A549 (cell line): ENCODE measurements at regions not wholly inside any gene's neighbourhood (a gene's known extent, or its start where the extent isn't known, plus 50 kb on each side); places are given as distances from the start of the nearest gene placed in this dataset.

ENCODE experiments used
- CEBPB ChIP-seq, 2 experiments: fragments of >200 bp in 1 of 2; sonication (Bioruptor Twin) in 1 of 2; formaldehyde crosslinking in 1 of 2; IDR thresholded peaks; 2 replicates each; pipeline ENCODE4 v1.6.1; 2012 to 2016
- CHD2 ChIP-seq: fragments of 150-350 bp; IDR thresholded peaks from 2 replicates; pipeline ENCODE4 v1.6.1; 2014; ENCODE audit warnings: low read length; ENCODE audit not compliant: partially characterized antibody
- CTCF ChIP-seq: fragments of >200 bp; sonication (Bioruptor Twin); formaldehyde crosslinking; IDR thresholded peaks from 3 replicates; pipeline ENCODE4 v1.5.1; 2016
- EP300 ChIP-seq, 2 experiments: fragments of >200 bp; sonication (Bioruptor Twin); formaldehyde crosslinking; IDR thresholded peaks; 2 replicates in 1 of 2; 3 replicates in 1 of 2; pipeline ENCODE4 v1.6.1; 2016 to 2017
- JUNB ChIP-seq: fragments of >200 bp; sonication (Bioruptor Twin); formaldehyde crosslinking; IDR thresholded peaks from 2 replicates; pipeline ENCODE4 v1.6.1; 2016
- POLR2A ChIP-seq: IDR thresholded peaks from 2 replicates; pipeline ENCODE4 v1.6.1; 2012; ENCODE audit warnings: mild to moderate bottlenecking, low read length
- SREBF2 ChIP-seq: fragments of 450-650 bp; IDR thresholded peaks from 2 replicates; pipeline ENCODE4 v1.6.1; 2014; ENCODE audit warnings: mild to moderate bottlenecking, moderate library complexity
- ZSCAN20 ChIP-seq: fragments of 250-450 bp; sonication (Bioruptor Pico); IDR thresholded peaks from 2 replicates; pipeline ENCODE4 v1.8.0; 2022; ENCODE audit warnings: mild to moderate bottlenecking, moderate library complexity

- TF ChIP-seq EP300 (IDR thresholded peaks at IDR 0.05), result no peak
- no peak for TF ChIP-seq CTCF
- TF ChIP-seq ZSCAN20 (CRISPR knock-in tag), result no peak
- no peak for TF ChIP-seq CEBPB (IDR thresholded peaks at IDR 0.05)
- TF ChIP-seq POLR2A, result no peak
- TF ChIP-seq JUNB, result no peak
- TF ChIP-seq CHD2, result no peak
- TF ChIP-seq SREBF2, result no peak
These were observed 68.6 kb upstream of the PELI1 start for GRCh38 chr2:64212801-64213321.
